Lower lobe of right lung (tissue), 2 donors: ENCODE measurements at regions not wholly inside any gene's neighbourhood (a gene's known extent, or its start where the extent isn't known, plus 50 kb on each side); places are given as distances from the start of the nearest gene placed in this dataset.

ENCODE experiments used
- ATAC-seq, 2 donors: fragments of 200-7000 bp; cut with Tn5 transposase; one replicate each; pipeline ENCODE4 v1.9.1; 2020 to 2022; ENCODE audit warnings: mild to moderate bottlenecking in 2 of 2, moderate library complexity in 2 of 2
- DNase-seq: peaks from one replicate; pipeline ENCODE4 v3.0.0-alpha.2; 2020
- H3K27ac ChIP-seq: fragments of 200-600 bp; one replicate; pipeline ENCODE4 v1.8.0; 2022
- H3K27me3 ChIP-seq: fragments of 200-600 bp; one replicate; pipeline ENCODE4 v1.8.0; 2022; ENCODE audit warnings: low read depth
- H3K36me3 ChIP-seq: fragments of 200-600 bp; one replicate; pipeline ENCODE4 v1.8.0; 2022; ENCODE audit warnings: mild to moderate bottlenecking
- H3K4me1 ChIP-seq: fragments of 200-600 bp; one replicate; pipeline ENCODE4 v1.8.0; 2022
- H3K4me3 ChIP-seq: fragments of 200-600 bp; one replicate; pipeline ENCODE4 v1.8.0; 2022; ENCODE audit warnings: mild to moderate bottlenecking
- H3K9me3 ChIP-seq: fragments of 200-600 bp; one replicate; pipeline ENCODE4 v1.8.0; 2022
- intact Hi-C: fragments of 100-400 bp; cut with DNase I; formaldehyde crosslinking; loops from one replicate; pipeline ENCODE4 v1.11.0; 2022
- TF ChIP-seq, protein P1 (sequence below): fragments of 200-600 bp; IDR thresholded peaks from one replicate; pipeline ENCODE4 v1.8.0; 2022; ENCODE audit warnings: antibody characterized with exemption, mild to moderate bottlenecking
- donor health status: DM: no; HTN: yes; CAD: no; lungs with severe emphysema.

- H3K9me3 ChIP-seq = no peaks in the 10 kb centered on the region
- no peak overlapping the region for H3K27ac ChIP-seq
- intact Hi-C loops = no loop called here
- H3K36me3 ChIP-seq = no peaks in the 10 kb centered on the region
- ATAC-seq = no peak
- TF ChIP-seq, protein P1, sequence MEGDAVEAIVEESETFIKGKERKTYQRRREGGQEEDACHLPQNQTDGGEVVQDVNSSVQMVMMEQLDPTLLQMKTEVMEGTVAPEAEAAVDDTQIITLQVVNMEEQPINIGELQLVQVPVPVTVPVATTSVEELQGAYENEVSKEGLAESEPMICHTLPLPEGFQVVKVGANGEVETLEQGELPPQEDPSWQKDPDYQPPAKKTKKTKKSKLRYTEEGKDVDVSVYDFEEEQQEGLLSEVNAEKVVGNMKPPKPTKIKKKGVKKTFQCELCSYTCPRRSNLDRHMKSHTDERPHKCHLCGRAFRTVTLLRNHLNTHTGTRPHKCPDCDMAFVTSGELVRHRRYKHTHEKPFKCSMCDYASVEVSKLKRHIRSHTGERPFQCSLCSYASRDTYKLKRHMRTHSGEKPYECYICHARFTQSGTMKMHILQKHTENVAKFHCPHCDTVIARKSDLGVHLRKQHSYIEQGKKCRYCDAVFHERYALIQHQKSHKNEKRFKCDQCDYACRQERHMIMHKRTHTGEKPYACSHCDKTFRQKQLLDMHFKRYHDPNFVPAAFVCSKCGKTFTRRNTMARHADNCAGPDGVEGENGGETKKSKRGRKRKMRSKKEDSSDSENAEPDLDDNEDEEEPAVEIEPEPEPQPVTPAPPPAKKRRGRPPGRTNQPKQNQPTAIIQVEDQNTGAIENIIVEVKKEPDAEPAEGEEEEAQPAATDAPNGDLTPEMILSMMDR = no peak
- H3K27me3 ChIP-seq = no peaks in the 10 kb centered on the region
- DNase-seq = no peak
- no peaks in the 10 kb centered on the region for H3K4me1 ChIP-seq
- no peak overlapping the region for H3K4me3 ChIP-seq
These were observed 983.7 kb downstream of the STPG2 start for GRCh38 chr4:97159625-97160024.

DNA sequence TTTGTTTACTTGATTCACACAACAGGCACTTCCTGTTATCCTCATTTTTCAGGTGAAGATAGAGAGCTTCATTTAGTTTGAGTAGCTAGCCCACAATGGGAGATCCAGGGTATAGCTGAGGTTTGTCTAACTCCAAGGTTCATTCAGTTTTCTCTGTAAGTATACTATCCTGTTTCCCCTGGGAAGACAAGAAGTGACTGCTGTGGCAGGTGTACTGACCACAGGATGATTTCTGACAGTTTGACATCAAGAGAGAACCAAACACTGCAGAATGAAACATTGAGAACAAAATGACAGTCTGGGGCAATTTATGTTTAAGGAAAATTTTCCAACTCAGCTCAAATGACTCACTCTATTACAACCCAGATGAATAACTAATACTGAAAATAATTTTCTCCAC lies 958.0 kb downstream of the STPG2 start:
- intact Hi-C loops = no loop called here
- TF ChIP-seq, protein P1 = no peak

GRCh38 chr4:97197106-97197505 lies 946.2 kb downstream of the STPG2 start:
- H3K27me3 ChIP-seq = no peaks in the 10 kb centered on the region
- H3K4me1 ChIP-seq = no peaks in the 10 kb centered on the region
- intact Hi-C loops = loop anchor here (5.0 kb wide), 1 partner anchor 310 kb away; no protein-coding TSS in a partner anchor
- H3K4me3 ChIP-seq = no peak overlapping the region
- no peaks in the 10 kb centered on the region for H3K36me3 ChIP-seq
- H3K9me3 ChIP-seq = no peaks in the 10 kb centered on the region
- H3K27ac ChIP-seq = no peak overlapping the region
- DNase-seq = no peak
- TF ChIP-seq, protein P1 = no peak
- ATAC-seq = no peak

More for the DNA sequence above, 958.0 kb downstream of the STPG2 start:
- Histone ChIP-seq H3K27ac (no peak overlapping the region), H3K36me3 (no peaks in the 10 kb centered on the region), H3K4me3 (no peak overlapping the region), H3K4me1 (no peaks in the 10 kb centered on the region), H3K9me3 (no peaks in the 10 kb centered on the region), H3K27me3 (no peaks in the 10 kb centered on the region)
- ATAC-seq = no peak
- DNase-seq = no peak

- DNase-seq = no peak
- Histone ChIP-seq H3K27ac (no peak overlapping the region), H3K9me3 (no peaks in the 10 kb centered on the region), H3K4me1 (no peaks in the 10 kb centered on the region), H3K36me3 (no peaks in the 10 kb centered on the region), H3K27me3 (no peaks in the 10 kb centered on the region), H3K4me3 (no peak overlapping the region)
- intact Hi-C loops = no loop called here
- TF ChIP-seq, protein P1 = no peak
- ATAC-seq = no peak
These were observed 934.5 kb downstream of the STPG2 start for GRCh38 chr4:97208749-97209148.

- Histone ChIP-seq H3K9me3 (no peaks in the 10 kb centered on the region), H3K27ac (no peak overlapping the region), H3K4me1 (no peaks in the 10 kb centered on the region), H3K36me3 (no peaks in the 10 kb centered on the region), H3K4me3 (no peak overlapping the region), H3K27me3 (no peaks in the 10 kb centered on the region)
- TF ChIP-seq, protein P1 = no peak
- DNase-seq (no peak), ATAC-seq (no peak)
- intact Hi-C loops = no loop called here
These were observed 927.8 kb downstream of the STPG2 start for GRCh38 chr4:97215409-97215941.

DNA sequence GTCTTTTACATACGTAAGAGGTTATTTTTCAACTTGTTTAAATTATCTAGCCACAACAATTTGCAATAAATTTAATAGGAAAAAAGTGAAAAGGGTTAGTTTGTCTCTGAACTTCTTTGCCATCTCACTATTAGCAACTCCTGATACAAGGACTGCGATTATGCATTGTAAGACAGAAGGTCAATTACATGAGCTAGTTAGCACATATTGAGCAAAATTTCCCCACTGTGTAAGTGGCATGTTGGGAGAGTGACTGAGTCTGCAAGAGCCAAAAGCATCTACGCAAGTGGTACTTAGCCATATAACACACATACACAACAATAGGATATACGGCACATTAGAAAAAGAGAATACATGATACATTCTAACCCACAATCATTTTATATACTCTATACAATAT lies 927.2 kb downstream of the STPG2 start:
- Histone ChIP-seq H3K9me3 (no peaks in the 10 kb centered on the region), H3K27ac (no peak overlapping the region), H3K36me3 (no peaks in the 10 kb centered on the region), H3K27me3 (no peaks in the 10 kb centered on the region), H3K4me3 (no peak overlapping the region), H3K4me1 (no peaks in the 10 kb centered on the region)
- TF ChIP-seq, protein P1 = no peak
- intact Hi-C loops = no loop called here
- no peak for ATAC-seq
- DNase-seq = no peak
